Heart right ventricle (tissue), 16 donors: ENCODE measurements at regions not wholly inside any gene's neighbourhood (a gene's known extent, or its start where the extent isn't known, plus 50 kb on each side); places are given as distances from the start of the nearest gene placed in this dataset.
"Not testable (repeated sequence)": the region's sequence is repeated elsewhere in the genome, so short reads cannot be mapped to it uniquely, and the experiment has no call there.

Experiments used
- ATAC-seq, 8 donors: fragments of 200-7000 bp; cut with Tn5 transposase; one replicate each; pipeline ENCODE4 v1.9.1; 2020; ENCODE audit warnings: mild to moderate bottlenecking in 8 of 8, moderate library complexity in 8 of 8, moderate number of reproducible peaks in 1 of 8
- DNase-seq, 2 donors: peaks; one replicate each; pipeline ENCODE4 v3.0.0-alpha.2; 2020
- H3K27ac ChIP-seq, 10 donors: fragments of 200-600 bp; sonication (generic) in 2 of 10; one replicate each; pipeline versions ENCODE4 v1.5.0 to v1.8.0; 2020 to 2022; ENCODE audit warnings: mild to moderate bottlenecking in 3 of 10
- H3K27me3 ChIP-seq, 7 donors: fragments of 200-600 bp; one replicate each; pipeline ENCODE4 v1.8.0; 2021 to 2022; ENCODE audit warnings: mild to moderate bottlenecking in 2 of 7
- H3K36me3 ChIP-seq, 9 donors: fragments of 200-600 bp; sonication (generic) in 1 of 9; one replicate each; pipeline versions ENCODE4 v1.5.0 to v1.8.0; 2020 to 2022; ENCODE audit warnings: mild to moderate bottlenecking in 2 of 9
- H3K4me1 ChIP-seq, 9 donors: fragments of 200-600 bp; sonication (generic) in 1 of 9; one replicate each; pipeline versions ENCODE4 v1.5.0 to v1.8.0; 2020 to 2022; ENCODE audit warnings: mild to moderate bottlenecking in 4 of 9
- H3K4me3 ChIP-seq, 10 donors: fragments of 200-600 bp; sonication (generic) in 2 of 10; one replicate each; pipeline versions ENCODE4 v1.5.0 to v1.8.0; 2020 to 2022; ENCODE audit warnings: mild to moderate bottlenecking in 7 of 10, moderate library complexity in 2 of 10
- H3K9me3 ChIP-seq, 11 donors: fragments of 200-600 bp in 10 of 11; sonication (generic) in 2 of 11; one replicate each; pipeline versions ENCODE4 v1.5.0 to v1.8.0; 2013 to 2022; ENCODE audit warnings: mild to moderate bottlenecking in 2 of 11, control low read depth in 1 of 11, moderate library complexity in 1 of 11
- CTCF ChIP-seq, 9 donors: fragments of 200-600 bp; sonication (generic) in 2 of 9; IDR thresholded peaks; one replicate each; pipeline versions ENCODE4 v1.5.0 to v1.8.0; 2021 to 2022; ENCODE audit warnings: antibody characterized with exemption in 9 of 9, mild to moderate bottlenecking in 5 of 9, moderate library complexity in 1 of 9
- WGBS, 2 donors: extraction: QIAGEN DNeasy Blood & Tissue Kit; methylation state at CpG; one replicate each; pipeline ENCODE4 v1.1.7; 2013; ENCODE audit warnings: inconsistent platforms in 1 of 2; 5-methylcytosine and 5-hydroxymethylcytosine counted together
- intact Hi-C, 10 donors: fragments of 100-400 bp; cut with DNase I; formaldehyde crosslinking; loops; one replicate each; pipeline versions ENCODE4 v1.11.1 to v1.14.2; 2022
- donor health status: Arrhythmogenic right ventricular cardiomyopathy.
- donor health status: ischemic (EF 13 %, LVEDD 7.1; RV severe dilation, severe dysfunction).
- donor health status: healthy with polysubstance abuse.
- donor health status: DM: no; HTN: yes; CAD: no.
- donor health status: DM: no; HTN: no; CAD: no.
- donor health status: ischemic (EF 25% LVEDD 6.9; RV normal size, moderate dysfunction).
- donor health status: ischemic (EF 25% LVEDD 5.7; RV mildly dilated, moderate dysfunction).
- donor health status: healthy.
- donor health status: DM: yes; HTN: yes; CAD: no.
- donor health status: Ischemic cardiomyopathy.
- donor health status: ischemic (EF 35%, LVEDD 5.7; RV mildly dilated, moderate dysfunction).
- donor health status: nonischemic (EF 11% LVEDD 7.7; RV severe dilation, severe dysfunction).
- donor health status: DM: yes; HTN: yes; CAD: no.
- donor health status: PGD.
- donor health status: ischemic (EF 29% LVEDD 5.4; RV normal size, mild dysfunction).
- donor health status: nonischemic (EF 23%, LVEDD 6.1; RV moderate dilation, normal function).

GRCh38 chr10:109616359-109616980 lies 306.8 kb downstream of the XPNPEP1 start:
- 57 to 69% methylated on average over 3 of the region's 3 CpGs for WGBS, 2 donors
- intact Hi-C loops: no loop called here
- no peak overlapping the region for H3K27ac ChIP-seq
- peaks cover 0 to 10% (median 0%) of the 10 kb centered on the region in 11 donors for H3K9me3 ChIP-seq
- ATAC-seq (no peak), DNase-seq (no peak)
- no peaks in the 10 kb centered on the region for H3K27me3 ChIP-seq
- no peak overlapping the region for H3K4me3 ChIP-seq
- H3K36me3 ChIP-seq: no peaks in the 10 kb centered on the region
- H3K4me1 ChIP-seq: no peaks in the 10 kb centered on the region
- TF ChIP-seq CTCF (IDR thresholded peaks at IDR 0.05): no peak

- peaks cover 0 to 12% (median 0%) of the 10 kb centered on the region in 7 donors for H3K27me3 ChIP-seq
- H3K4me1 ChIP-seq, intact Hi-C loops, ATAC-seq, H3K4me3 ChIP-seq, H3K27ac ChIP-seq, H3K36me3 ChIP-seq, DNase-seq: not testable (repeated sequence)
- peaks cover 0 to 15% (median 0%) of the 10 kb centered on the region in 11 donors for H3K9me3 ChIP-seq
- 43 to 59% methylated on average over 1 of the region's 1 CpG for WGBS, 2 donors
Measured at GRCh38 chr10:109595356-109595755, 328.0 kb downstream of the XPNPEP1 start.

GRCh38 chr10:109593682-109594081 lies 329.6 kb downstream of the XPNPEP1 start:
- TF ChIP-seq CTCF (IDR thresholded peaks at IDR 0.05): no peak

GRCh38 chr10:109592391-109592790 lies 330.9 kb downstream of the XPNPEP1 start:
- Histone ChIP-seq H3K27me3 (peaks cover 0 to 12% (median 0%) of the 10 kb centered on the region in 7 donors), H3K36me3 (no peaks in the 10 kb centered on the region), H3K4me3 (no peak overlapping the region), H3K9me3 (peaks cover 0 to 15% (median 0%) of the 10 kb centered on the region in 11 donors), H3K27ac (no peak overlapping the region), H3K4me1 (no peaks in the 10 kb centered on the region)
- 66 to 68% methylated on average over 3 of the region's 3 CpGs for WGBS, 2 donors
- DNase-seq (no peak), ATAC-seq (no peak)
- intact Hi-C loops: no loop called here
- no peak for TF ChIP-seq CTCF (IDR thresholded peaks at IDR 0.05)

More at GRCh38 chr10:109593682-109594081, 329.6 kb downstream of the XPNPEP1 start:
- whole genome bisulfite sequencing, 2 donors: 53 to 56% methylated on average over 4 of the region's 4 CpGs
- H3K27me3 ChIP-seq: peaks cover 0 to 12% (median 0%) of the 10 kb centered on the region in 7 donors
- intact Hi-C loops: no loop called here
- H3K4me3 ChIP-seq: no peak overlapping the region
- no peak overlapping the region for H3K27ac ChIP-seq
- H3K36me3 ChIP-seq: no peaks in the 10 kb centered on the region
- ATAC-seq (no peak), DNase-seq (no peak)
- peaks cover 0 to 15% (median 0%) of the 10 kb centered on the region in 11 donors for H3K9me3 ChIP-seq
- no peaks in the 10 kb centered on the region for H3K4me1 ChIP-seq

- Histone ChIP-seq H3K9me3 (peaks cover 0 to 8% (median 0%) of the 10 kb centered on the region in 11 donors), H3K36me3 (no peaks in the 10 kb centered on the region), H3K27ac (no peak overlapping the region), H3K27me3 (peaks cover 0 to 12% (median 0%) of the 10 kb centered on the region in 7 donors), H3K4me1 (no peaks in the 10 kb centered on the region), H3K4me3 (no peak overlapping the region)
- DNase-seq: no peak
- no peak for ATAC-seq
- 50 to 65% methylated on average over 2 of the region's 2 CpGs for WGBS, 2 donors
- TF ChIP-seq CTCF (IDR thresholded peaks at IDR 0.05): no peak
- intact Hi-C loops: no loop called here
Measured at GRCh38 chr10:109591601-109592000, 331.7 kb downstream of the XPNPEP1 start.
